Osteocyte (in vitro differentiated cells): ENCODE measurements at regions not wholly inside any gene's neighbourhood (a gene's known extent, or its start where the extent isn't known, plus 50 kb on each side); places are given as distances from the start of the nearest gene placed in this dataset.

Experiments used
- DNase-seq: peaks from one replicate; pipeline ENCODE4 v3.0.0; 2021; ENCODE audit warnings: mixed read lengths; ENCODE audit not compliant: unreplicated experiment; ENCODE audit errors: extremely low spot score
- H3K27ac Mint-ChIP-seq: one replicate; pipeline ENCODE4 v1.8.0; 2021; ENCODE audit warnings: mild to moderate bottlenecking, mixed read lengths; ENCODE audit not compliant: unreplicated experiment
- H3K27me3 Mint-ChIP-seq: one replicate; pipeline ENCODE4 v1.8.0; 2021; ENCODE audit warnings: mixed read lengths; ENCODE audit not compliant: unreplicated experiment
- H3K36me3 Mint-ChIP-seq: one replicate; pipeline ENCODE4 v1.8.0; 2021; ENCODE audit warnings: mixed read lengths; ENCODE audit not compliant: unreplicated experiment
- H3K4me1 Mint-ChIP-seq: one replicate; pipeline ENCODE4 v1.8.0; 2021; ENCODE audit warnings: mixed read lengths; ENCODE audit not compliant: unreplicated experiment
- H3K4me3 Mint-ChIP-seq: one replicate; pipeline ENCODE4 v1.8.0; 2021; ENCODE audit warnings: mild to moderate bottlenecking, moderate library complexity, mixed read lengths; ENCODE audit not compliant: unreplicated experiment
- H3K9me3 Mint-ChIP-seq: one replicate; pipeline ENCODE4 v1.8.0; 2021; ENCODE audit warnings: mixed read lengths; ENCODE audit not compliant: unreplicated experiment
- TF ChIP-seq, protein P1 (sequence below): fragments of 200-600 bp; sonication (generic); IDR thresholded peaks from 2 replicates; pipeline ENCODE4 v1.5.0; 2021; ENCODE audit warnings: antibody characterized with exemption, mild to moderate bottlenecking, moderate library complexity

DNA sequence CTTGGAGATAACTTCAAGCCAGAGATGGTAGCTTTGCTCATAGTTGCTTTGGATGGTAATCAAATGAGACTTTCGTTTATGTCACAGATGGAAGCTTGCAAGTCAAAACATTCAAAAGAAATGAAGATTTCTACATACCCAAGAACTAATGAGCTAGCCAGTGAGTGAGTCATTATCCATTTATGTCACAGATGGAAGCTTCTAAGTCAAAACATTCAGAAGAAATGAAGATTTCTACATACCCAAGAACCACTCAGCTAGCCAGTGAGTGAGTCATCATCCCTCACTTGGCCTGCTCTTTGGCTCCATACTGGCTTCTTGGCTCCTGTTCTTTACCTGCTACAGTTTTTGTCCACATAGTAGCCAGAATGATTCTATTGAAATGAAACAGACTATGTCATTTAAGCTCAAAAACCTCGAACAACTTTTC, 559.8 kb upstream of the CBLB start:
- no peak for DNase-seq
- Mint-ChIP-seq H3K27me3 (no peaks in the 10 kb centered on the region), H3K36me3 (no peaks in the 10 kb centered on the region), H3K9me3 (peaks cover 5% of the 10 kb centered on the region), H3K27ac (peak overlapping the region; percentile 61), H3K4me3 (no peak overlapping the region), H3K4me1 (peaks cover 32% of the 10 kb centered on the region)
- TF ChIP-seq, protein P1, sequence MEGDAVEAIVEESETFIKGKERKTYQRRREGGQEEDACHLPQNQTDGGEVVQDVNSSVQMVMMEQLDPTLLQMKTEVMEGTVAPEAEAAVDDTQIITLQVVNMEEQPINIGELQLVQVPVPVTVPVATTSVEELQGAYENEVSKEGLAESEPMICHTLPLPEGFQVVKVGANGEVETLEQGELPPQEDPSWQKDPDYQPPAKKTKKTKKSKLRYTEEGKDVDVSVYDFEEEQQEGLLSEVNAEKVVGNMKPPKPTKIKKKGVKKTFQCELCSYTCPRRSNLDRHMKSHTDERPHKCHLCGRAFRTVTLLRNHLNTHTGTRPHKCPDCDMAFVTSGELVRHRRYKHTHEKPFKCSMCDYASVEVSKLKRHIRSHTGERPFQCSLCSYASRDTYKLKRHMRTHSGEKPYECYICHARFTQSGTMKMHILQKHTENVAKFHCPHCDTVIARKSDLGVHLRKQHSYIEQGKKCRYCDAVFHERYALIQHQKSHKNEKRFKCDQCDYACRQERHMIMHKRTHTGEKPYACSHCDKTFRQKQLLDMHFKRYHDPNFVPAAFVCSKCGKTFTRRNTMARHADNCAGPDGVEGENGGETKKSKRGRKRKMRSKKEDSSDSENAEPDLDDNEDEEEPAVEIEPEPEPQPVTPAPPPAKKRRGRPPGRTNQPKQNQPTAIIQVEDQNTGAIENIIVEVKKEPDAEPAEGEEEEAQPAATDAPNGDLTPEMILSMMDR, result no peak

- TF ChIP-seq, protein P1, result no peak
- Mint-ChIP-seq H3K9me3 (peaks cover 5% of the 10 kb centered on the region), H3K36me3 (no peaks in the 10 kb centered on the region), H3K27ac (no peak overlapping the region), H3K27me3 (no peaks in the 10 kb centered on the region), H3K4me1 (peaks cover 13% of the 10 kb centered on the region), H3K4me3 (no peak overlapping the region)
- no peak for DNase-seq
Observed at GRCh38 chr3:106431721-106432120, 562.9 kb upstream of the CBLB start.

DNA sequence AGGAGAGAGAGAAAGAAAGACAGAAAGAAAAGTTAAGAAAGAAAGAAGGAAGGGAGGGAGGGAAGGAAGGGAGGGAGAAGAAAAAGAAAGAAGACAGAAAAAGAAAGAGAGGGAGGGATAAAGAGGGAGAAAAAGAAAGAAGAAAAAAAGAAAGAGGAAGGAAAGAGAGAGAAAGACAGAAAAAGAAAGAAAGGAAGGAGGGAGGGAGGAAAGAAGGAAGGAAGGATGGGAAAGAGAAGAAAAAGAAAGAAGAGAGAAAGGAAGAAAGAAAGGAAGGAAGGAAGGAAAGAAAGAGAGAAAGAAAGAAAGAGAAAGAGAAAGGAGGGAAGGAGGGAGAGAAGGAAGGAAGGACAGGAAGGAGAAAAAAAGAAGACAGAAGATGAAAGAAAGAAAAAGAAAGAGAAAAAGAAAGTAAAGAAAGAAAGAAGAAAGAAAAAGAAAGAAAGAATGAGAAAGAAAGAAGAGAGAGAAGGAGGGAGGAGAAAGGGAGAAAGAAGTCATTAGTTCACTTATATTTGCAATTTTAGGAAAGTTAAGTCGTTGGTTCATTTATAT, 567.2 kb upstream of the CBLB start:
- H3K27me3 Mint-ChIP-seq, result no peaks in the 10 kb centered on the region
- H3K4me3 Mint-ChIP-seq, result no peak overlapping the region

DNA sequence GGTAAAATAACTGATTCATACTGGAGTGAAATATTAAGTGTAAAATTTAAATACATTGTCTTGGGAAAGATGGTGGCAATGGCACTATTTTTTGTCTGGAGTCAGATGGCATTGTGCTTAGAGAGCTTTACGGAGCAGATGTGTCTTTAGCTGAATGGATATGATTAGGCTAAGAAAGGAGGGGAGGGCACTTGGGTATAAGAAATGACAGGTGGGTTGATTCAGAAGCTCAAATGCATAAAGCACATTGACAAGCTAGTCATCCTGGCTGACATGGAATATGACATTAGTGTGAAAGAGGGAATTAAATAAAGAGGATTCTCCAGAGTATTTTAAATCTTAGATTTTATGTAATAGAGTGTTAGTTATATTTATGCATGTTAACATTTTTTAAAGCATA, 570.1 kb upstream of the CBLB start:
- H3K9me3 Mint-ChIP-seq, result no peaks in the 10 kb centered on the region

More for the DNA sequence above, 567.2 kb upstream of the CBLB start:
- Mint-ChIP-seq H3K9me3 (no peaks in the 10 kb centered on the region), H3K36me3 (no peaks in the 10 kb centered on the region), H3K27ac (no peak overlapping the region), H3K4me1 (peaks cover 4% of the 10 kb centered on the region)
- DNase-seq, result no peak
- TF ChIP-seq, protein P1, result no peak

GRCh38 chr3:106440672-106441071, 571.9 kb upstream of the CBLB start:
- no peaks in the 10 kb centered on the region for H3K36me3 Mint-ChIP-seq
- no peaks in the 10 kb centered on the region for H3K9me3 Mint-ChIP-seq
- no peaks in the 10 kb centered on the region for H3K27me3 Mint-ChIP-seq
- no peak overlapping the region for H3K4me3 Mint-ChIP-seq
- no peak for DNase-seq
- H3K27ac Mint-ChIP-seq, result no peak overlapping the region
- peaks cover 4% of the 10 kb centered on the region for H3K4me1 Mint-ChIP-seq
- TF ChIP-seq, protein P1, result no peak

More for the DNA sequence above, 570.1 kb upstream of the CBLB start:
- Mint-ChIP-seq H3K36me3 (no peaks in the 10 kb centered on the region), H3K27me3 (no peaks in the 10 kb centered on the region), H3K4me3 (no peak overlapping the region), H3K27ac (no peak overlapping the region), H3K4me1 (peaks cover 4% of the 10 kb centered on the region)
- TF ChIP-seq, protein P1, result no peak
- no peak for DNase-seq
